Right kidney (tissue), 1 donor: ENCODE measurements at regions not wholly inside any gene's neighbourhood (a gene's known extent, or its start where the extent isn't known, plus 50 kb on each side); places are given as distances from the start of the nearest gene placed in this dataset.
"Not testable (repeated sequence)": the region's sequence is repeated elsewhere in the genome, so short reads cannot be mapped to it uniquely, and the experiment has no call there.

Experiments used
- DNase-seq: peaks from one replicate; pipeline ENCODE4 v3.0.0-alpha.2; 2016

GRCh38 chrX:94633237-94633636 is 959.2 kb downstream of the FAM133A start:
- DNase-seq, result no peak

- DNase-seq, result no peak
Measured at GRCh38 chrX:94635003-94635402, 961.0 kb downstream of the FAM133A start.

GRCh38 chrX:94645726-94646125 is 971.7 kb downstream of the FAM133A start:
- DNase-seq, result no peak

GRCh38 chrX:94655180-94655579 is 981.2 kb downstream of the FAM133A start:
- no peak for DNase-seq

GRCh38 chrX:94662689-94663088 is 988.7 kb downstream of the FAM133A start:
- no peak for DNase-seq

- DNase-seq, result no peak
Measured at GRCh38 chrX:94676285-94676684, 1002.3 kb downstream of the FAM133A start.

- DNase-seq, result no peak
Measured at GRCh38 chrX:94686071-94686470, 1012.1 kb downstream of the FAM133A start.

- DNase-seq, result no peak
Measured at GRCh38 chrX:94695910-94696309, 1021.9 kb downstream of the FAM133A start.

- not testable (repeated sequence) for DNase-seq
Measured at GRCh38 chrX:94704348-94705256, 1030.6 kb downstream of the FAM133A start.

GRCh38 chrX:94721386-94721785 is 1047.4 kb downstream of the FAM133A start:
- DNase-seq, result no peak

- DNase-seq, result no peak
Measured at GRCh38 chrX:94722578-94722977, 1048.6 kb downstream of the FAM133A start.

- no peak for DNase-seq
Measured at GRCh38 chrX:94742772-94743171, 1068.8 kb downstream of the FAM133A start.

- DNase-seq, result no peak
Measured at GRCh38 chrX:94743478-94743877, 1069.5 kb downstream of the FAM133A start.

GRCh38 chrX:94744786-94745185 is 1070.8 kb downstream of the FAM133A start:
- no peak for DNase-seq

GRCh38 chrX:94751611-94752010 is 1077.6 kb downstream of the FAM133A start:
- DNase-seq, result no peak

- DNase-seq, result no peak
Measured at GRCh38 chrX:94752434-94753169, 1078.6 kb downstream of the FAM133A start.

- DNase-seq, result no peak
Measured at GRCh38 chrX:94758130-94758529, 1084.1 kb downstream of the FAM133A start.

GRCh38 chrX:94775640-94776039 is 1101.6 kb downstream of the FAM133A start:
- no peak for DNase-seq

- no peak for DNase-seq
Measured at GRCh38 chrX:94813541-94813940, 1139.5 kb downstream of the FAM133A start.

- DNase-seq, result no peak
Measured at GRCh38 chrX:94814216-94814615, 1140.2 kb downstream of the FAM133A start.

GRCh38 chrX:94830717-94831116 is 1156.7 kb downstream of the FAM133A start:
- no peak for DNase-seq

- DNase-seq, result no peak
Measured at GRCh38 chrX:94831364-94831763, 1157.4 kb downstream of the FAM133A start.

GRCh38 chrX:94834226-94834625 is 1160.2 kb downstream of the FAM133A start:
- DNase-seq, result no peak

- no peak for DNase-seq
Measured at GRCh38 chrX:94850811-94851210, 1176.8 kb downstream of the FAM133A start.
